IMR-90 (cell line): ENCODE measurements at regions not wholly inside any gene's neighbourhood (a gene's known extent, or its start where the extent isn't known, plus 50 kb on each side); places are given as distances from the start of the nearest gene placed in this dataset.

Source experiments
- BHLHE40 ChIP-seq: fragments of 150-350 bp; IDR thresholded peaks from 2 replicates; pipeline ENCODE4 v1.6.1; 2016; ENCODE audit warnings: mild to moderate bottlenecking, low read depth, low read length
- CEBPB ChIP-seq: IDR thresholded peaks from 2 replicates; pipeline ENCODE4 v1.6.1; 2012; ENCODE audit warnings: low read depth, low read length, improper control_type of control experiment
- CHD1 ChIP-seq: IDR thresholded peaks from 2 replicates; pipeline ENCODE4 v1.6.1; 2012; ENCODE audit warnings: low read depth, low read length, improper control_type of control experiment
- MAZ ChIP-seq: IDR thresholded peaks from 2 replicates; pipeline ENCODE4 v1.6.1; 2012; ENCODE audit warnings: low read depth, mild to moderate bottlenecking, low read length, improper control_type of control experiment, moderate library complexity, borderline replicate concordance
- MXI1 ChIP-seq: IDR thresholded peaks from 2 replicates; pipeline ENCODE4 v1.6.1; 2012; ENCODE audit warnings: low read depth, mild to moderate bottlenecking, low read length, moderate library complexity, borderline replicate concordance
- POLR2A ChIP-seq: IDR thresholded peaks from 2 replicates; pipeline ENCODE4 v1.6.1; 2012; ENCODE audit warnings: mild to moderate bottlenecking, low read depth, low read length
- RCOR1 ChIP-seq: IDR thresholded peaks from 2 replicates; pipeline ENCODE4 v1.6.1; 2012; ENCODE audit warnings: mild to moderate bottlenecking, low read length, improper control_type of control experiment; ENCODE audit not compliant: insufficient replicate concordance
- TF ChIP-seq, protein P1 (sequence below): conservative IDR thresholded peaks from 2 replicates; pipeline ENCODE4 v1.5.1; 2012; ENCODE audit warnings: mild to moderate bottlenecking, low read depth, low read length, improper control_type of control experiment

DNA sequence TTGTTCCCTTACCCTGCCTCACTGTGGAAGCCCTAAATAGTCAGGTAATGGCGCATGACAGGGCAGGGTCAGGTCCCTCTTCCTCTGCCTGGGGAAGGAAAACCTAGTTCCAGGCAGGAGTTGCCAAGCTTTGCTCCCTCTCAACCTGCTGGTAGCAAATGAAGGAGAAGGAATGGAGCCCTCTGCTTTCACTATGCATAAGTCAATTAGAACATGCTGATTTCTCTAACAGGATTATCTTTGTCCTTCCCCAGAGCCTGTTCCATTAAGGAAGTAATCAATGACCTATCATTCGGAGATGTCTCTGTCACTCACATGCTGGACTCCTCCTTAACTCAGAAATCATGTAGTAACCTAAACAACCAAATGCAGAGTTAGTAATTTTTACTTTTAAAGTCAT lies 161.8 kb upstream of the NFIA start:
- TF ChIP-seq POLR2A (no peak), MAZ (no peak), BHLHE40 (no peak), MXI1 (no peak), CHD1 (no peak), RCOR1 (no peak), CEBPB (no peak)
- TF ChIP-seq, protein P1, sequence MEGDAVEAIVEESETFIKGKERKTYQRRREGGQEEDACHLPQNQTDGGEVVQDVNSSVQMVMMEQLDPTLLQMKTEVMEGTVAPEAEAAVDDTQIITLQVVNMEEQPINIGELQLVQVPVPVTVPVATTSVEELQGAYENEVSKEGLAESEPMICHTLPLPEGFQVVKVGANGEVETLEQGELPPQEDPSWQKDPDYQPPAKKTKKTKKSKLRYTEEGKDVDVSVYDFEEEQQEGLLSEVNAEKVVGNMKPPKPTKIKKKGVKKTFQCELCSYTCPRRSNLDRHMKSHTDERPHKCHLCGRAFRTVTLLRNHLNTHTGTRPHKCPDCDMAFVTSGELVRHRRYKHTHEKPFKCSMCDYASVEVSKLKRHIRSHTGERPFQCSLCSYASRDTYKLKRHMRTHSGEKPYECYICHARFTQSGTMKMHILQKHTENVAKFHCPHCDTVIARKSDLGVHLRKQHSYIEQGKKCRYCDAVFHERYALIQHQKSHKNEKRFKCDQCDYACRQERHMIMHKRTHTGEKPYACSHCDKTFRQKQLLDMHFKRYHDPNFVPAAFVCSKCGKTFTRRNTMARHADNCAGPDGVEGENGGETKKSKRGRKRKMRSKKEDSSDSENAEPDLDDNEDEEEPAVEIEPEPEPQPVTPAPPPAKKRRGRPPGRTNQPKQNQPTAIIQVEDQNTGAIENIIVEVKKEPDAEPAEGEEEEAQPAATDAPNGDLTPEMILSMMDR: no peak
